ENCODE measurements at regions not wholly inside any gene's neighbourhood (a gene's known extent, or its start where the extent isn't known, plus 50 kb on each side); places are given as distances from the start of the nearest gene placed in this dataset.

DNA sequence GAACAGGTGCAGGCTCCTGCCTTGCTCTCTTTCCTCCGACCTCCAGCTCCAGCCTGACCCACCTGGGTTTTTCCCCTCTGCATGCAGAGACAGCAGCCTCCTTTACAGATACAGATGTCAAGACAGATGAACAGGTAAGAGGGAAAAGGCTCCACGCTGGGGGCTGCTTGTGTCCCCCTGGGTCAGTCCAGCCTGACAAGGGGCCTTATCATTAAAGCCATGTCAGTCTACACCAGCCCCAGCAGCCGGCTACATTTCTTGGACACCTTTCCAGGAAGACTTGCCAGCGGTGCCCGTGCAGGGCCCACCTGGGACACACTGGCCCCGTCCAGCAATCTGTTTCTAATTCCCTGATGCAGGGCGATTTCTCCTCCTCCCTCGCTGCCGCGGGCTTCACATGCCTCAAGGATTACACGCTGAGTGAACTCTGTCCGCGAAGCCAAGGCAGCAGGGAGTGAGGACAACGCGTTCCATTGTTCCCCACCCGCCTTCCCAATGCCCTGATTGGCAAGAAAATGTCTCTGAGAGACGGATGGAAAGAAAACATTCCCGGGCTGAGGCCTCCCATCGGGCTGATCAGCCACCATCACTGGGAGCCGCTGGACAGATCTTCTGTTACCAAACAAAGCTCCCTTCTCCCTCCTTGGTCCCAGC, 184.7 kb downstream of the C16orf95 start:
- no peak overlapping the region for H3K4me3 ChIP-seq (ENCODE audit: low read depth, low read length)
- TF ChIP-seq, protein P1, sequence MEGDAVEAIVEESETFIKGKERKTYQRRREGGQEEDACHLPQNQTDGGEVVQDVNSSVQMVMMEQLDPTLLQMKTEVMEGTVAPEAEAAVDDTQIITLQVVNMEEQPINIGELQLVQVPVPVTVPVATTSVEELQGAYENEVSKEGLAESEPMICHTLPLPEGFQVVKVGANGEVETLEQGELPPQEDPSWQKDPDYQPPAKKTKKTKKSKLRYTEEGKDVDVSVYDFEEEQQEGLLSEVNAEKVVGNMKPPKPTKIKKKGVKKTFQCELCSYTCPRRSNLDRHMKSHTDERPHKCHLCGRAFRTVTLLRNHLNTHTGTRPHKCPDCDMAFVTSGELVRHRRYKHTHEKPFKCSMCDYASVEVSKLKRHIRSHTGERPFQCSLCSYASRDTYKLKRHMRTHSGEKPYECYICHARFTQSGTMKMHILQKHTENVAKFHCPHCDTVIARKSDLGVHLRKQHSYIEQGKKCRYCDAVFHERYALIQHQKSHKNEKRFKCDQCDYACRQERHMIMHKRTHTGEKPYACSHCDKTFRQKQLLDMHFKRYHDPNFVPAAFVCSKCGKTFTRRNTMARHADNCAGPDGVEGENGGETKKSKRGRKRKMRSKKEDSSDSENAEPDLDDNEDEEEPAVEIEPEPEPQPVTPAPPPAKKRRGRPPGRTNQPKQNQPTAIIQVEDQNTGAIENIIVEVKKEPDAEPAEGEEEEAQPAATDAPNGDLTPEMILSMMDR (IDR thresholded peaks at IDR 0.05; ENCODE audit: low read depth, low read length): no peak

DNA sequence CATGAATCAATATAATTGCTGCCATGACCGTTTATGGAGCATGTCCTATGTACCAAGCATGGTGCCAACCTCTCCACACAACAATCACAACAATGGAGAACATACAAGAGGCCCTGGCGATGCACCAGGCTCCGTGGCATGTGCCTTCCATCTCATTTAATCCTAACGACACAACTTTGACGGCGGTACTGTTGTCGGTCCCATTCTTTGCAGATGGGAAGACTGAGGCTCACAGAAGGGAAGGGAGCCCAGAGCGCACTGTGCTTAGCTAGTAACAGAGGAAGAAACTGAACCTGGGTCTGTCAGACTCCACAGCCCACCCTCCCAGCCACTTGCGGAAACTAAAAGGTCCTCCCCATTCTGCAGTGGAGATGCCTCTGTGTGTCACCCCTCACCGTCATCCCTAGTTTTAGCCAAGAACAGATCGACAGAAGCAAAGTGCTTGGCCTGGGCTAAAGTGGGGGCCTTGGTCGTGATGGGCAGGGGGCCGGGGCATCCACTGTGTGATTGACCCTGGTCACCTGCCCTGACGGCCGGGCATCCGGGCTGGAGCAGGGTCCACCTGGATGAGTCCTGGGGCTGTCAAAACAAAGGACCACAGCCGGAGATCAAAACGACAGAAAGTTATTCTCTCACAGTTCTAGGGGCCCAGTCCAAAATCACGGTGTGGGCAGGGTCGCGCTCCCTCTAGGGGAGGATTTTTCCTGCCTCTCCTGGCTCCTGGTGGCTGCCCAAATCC, 183.9 kb downstream of the C16orf95 start:
- H3K4me3 ChIP-seq (ENCODE audit: low read depth, low read length): no peak overlapping the region
- TF ChIP-seq, protein P1 (IDR thresholded peaks at IDR 0.05; ENCODE audit: low read depth, low read length): no peak

DNA sequence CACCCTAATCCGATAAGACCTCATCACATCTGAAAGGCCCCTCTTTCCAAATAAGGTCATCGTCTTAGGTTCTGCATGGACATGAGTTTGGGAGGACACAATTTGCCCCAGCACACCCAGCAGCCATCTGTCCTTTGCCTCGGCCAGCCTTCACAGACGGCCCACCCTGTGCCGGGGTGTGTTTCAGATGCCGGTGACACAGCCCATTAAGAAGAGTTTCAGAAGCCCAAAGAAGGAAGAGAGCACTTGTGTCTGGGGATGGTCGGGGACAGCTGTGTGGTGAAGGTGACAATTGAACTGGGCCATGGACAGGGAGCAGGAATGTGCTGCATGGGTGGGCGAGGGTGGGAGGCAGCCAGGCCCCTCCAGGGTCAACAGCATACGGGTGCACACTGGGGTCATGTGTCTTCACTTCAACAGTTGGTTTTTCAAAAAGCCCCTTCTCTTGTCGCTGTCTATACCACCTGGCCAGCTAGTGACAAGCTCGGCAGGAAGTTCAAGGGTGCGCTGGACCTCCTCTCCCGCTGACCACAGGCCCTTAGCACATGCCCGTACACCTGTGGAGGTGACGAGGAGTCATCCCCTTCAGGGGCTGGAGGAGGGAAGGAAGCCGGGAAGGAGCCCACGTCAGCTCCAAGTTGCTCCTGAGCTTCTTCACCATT, 183.1 kb downstream of the C16orf95 start:
- H3K4me3 ChIP-seq (ENCODE audit: low read depth, low read length): no peak overlapping the region
- TF ChIP-seq, protein P1 (IDR thresholded peaks at IDR 0.05; ENCODE audit: low read depth, low read length): no peak

DNA sequence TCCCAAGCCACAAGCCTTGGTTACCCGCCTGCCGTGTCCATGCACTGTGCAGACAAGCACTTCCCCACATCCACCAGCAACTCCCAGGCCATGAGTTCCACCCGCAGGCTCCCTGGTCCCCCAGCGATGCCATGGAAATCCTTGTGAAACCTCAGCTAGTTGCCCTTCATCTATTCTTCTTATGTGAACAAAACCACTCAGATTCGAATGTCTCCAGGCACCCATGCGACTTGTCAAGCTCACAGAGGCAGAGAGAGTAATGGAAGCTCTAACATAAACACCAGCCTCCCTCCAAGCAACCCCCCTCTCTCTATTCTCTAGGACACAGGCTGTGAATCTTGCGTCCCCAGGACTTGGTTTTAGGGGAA, 182.6 kb downstream of the C16orf95 start:
- H3K4me3 ChIP-seq (ENCODE audit: low read depth, low read length): no peak overlapping the region
- TF ChIP-seq, protein P1 (IDR thresholded peaks at IDR 0.05; ENCODE audit: low read depth, low read length): no peak

DNA sequence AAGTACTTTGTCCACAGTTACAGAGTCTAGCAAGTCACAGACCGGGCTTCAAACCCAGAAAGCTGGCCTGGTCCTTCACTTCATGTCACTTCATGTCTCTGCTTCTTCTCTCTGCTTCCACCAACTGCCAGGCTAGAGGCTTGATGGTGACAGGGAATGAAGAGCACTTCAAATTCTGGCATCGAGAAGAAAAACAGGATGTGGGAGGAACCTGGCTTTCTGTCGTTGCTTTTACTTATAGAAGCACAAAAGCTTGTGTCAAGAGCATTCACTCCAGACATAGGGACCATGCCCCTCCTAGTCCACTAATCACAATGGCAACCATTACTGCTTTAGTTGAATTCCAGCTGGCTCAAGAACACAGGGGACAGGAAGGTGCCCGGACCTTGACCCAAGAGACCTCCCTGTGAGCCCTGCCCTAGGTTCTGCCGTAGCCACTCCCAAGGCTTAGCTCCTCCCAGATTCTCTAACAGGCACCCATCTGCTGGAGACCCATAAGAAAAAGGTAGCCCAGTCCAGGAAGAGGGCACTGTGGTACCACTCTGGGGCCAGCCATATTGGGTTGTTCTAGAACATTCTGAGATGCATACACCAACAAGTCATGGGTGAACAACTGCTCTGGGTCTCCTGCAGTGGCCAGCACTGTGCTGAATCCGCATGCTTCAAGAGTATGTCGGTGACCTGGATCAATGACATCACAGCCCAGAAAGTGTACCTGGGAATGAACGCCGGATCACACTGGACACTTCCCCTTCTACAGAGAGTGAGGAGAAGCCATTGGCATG, 181.8 kb downstream of the C16orf95 start:
- no peak overlapping the region for H3K4me3 ChIP-seq (ENCODE audit: low read depth, low read length)
- TF ChIP-seq, protein P1 (IDR thresholded peaks at IDR 0.05; ENCODE audit: low read depth, low read length): no peak

DNA sequence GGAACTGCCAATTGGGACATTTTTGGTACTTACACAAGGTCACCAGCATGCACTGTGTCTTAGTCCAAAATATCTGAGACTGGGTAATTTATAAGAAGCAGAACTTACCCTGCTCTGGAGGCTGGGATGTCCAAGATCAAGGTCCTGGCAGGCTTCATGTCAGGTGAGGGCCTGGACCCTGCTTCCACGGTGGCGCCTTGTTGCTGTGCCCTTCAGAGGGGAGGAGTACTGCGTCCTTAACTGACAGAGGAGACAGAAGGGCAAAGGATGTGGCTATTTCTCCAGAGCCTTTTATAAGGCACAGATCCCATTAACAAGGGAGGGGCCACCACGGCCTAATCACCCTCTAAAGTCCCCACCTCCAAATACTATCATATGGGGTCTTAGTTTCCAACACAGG, 178.9 kb downstream of the C16orf95 start:
- TF ChIP-seq, protein P1 (IDR thresholded peaks at IDR 0.05; ENCODE audit: low read depth, low read length): no peak
- no peak overlapping the region for H3K4me3 ChIP-seq (ENCODE audit: low read depth, low read length)
